Medulla oblongata (tissue), 1 donor: ENCODE measurements at regions not wholly inside any gene's neighbourhood (a gene's known extent, or its start where the extent isn't known, plus 50 kb on each side); places are given as distances from the start of the nearest gene placed in this dataset.
"Not testable (repeated sequence)": the region's sequence is repeated elsewhere in the genome, so short reads cannot be mapped to it uniquely, and the experiment has no call there.

Experiments used
- DNase-seq: peaks from one replicate; pipeline ENCODE4 v3.0.0-alpha.2; 2015; ENCODE audit errors: extremely low spot score

DNA sequence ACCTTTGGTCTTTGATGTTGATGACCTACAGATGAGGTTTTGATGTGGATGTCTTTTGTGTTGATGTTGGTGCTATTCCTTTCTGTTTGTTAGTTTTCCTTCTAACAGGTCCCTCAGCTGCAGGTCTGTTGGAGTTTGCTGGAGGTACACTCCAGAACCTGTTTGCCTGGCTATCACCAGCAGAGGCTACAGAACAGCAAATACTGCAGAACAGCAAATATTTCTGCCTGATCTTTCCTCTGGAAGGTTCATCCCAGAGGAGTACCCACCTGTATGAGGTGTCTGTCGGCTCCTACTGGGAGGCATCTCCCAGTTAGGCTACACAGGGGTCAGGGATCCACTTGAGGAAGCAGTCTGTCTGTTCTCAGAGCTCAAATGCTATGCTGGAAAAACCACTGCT is 694.5 kb upstream of the CDH6 start:
- DNase-seq, result no peak

DNA sequence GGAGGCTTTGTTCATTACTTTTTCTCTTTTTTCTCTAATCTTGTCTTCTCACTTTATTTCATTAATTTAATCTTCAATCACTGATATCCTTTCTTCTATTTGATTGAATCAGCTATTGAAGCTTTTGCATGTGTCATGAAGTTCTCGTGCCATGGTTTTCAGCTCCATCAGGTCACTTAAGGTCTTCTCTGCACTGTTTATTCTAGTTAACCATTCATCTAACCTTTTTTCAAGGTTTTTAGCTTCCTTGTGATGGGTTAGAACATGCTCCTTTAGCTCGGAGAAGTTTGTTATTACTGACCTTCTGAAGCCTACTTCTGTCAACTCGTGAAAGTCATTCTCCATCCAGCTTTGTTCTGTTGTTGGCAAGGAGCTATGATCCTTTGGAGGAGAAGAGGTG is 695.0 kb upstream of the CDH6 start:
- DNase-seq, result not testable (repeated sequence)

DNA sequence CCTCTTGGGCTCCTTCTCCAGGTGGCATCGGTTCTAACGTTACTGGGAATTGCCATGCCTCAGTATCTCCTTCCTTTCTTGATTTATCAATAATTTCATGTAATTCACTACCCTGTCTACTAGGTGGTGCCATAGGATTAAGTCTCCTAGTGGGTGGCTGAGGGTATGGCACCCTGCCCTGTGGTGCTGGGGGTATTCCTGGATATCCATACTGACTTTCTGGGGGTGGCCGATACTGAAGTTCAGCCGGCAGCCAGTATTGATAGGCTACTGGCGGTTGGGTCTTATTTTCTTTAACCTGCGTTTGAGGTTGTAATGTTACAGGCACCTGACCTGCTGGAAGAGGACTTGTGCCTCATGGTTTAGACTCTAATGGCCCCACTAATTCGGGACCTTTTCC is 699.4 kb upstream of the CDH6 start:
- DNase-seq, result not testable (repeated sequence)

DNA sequence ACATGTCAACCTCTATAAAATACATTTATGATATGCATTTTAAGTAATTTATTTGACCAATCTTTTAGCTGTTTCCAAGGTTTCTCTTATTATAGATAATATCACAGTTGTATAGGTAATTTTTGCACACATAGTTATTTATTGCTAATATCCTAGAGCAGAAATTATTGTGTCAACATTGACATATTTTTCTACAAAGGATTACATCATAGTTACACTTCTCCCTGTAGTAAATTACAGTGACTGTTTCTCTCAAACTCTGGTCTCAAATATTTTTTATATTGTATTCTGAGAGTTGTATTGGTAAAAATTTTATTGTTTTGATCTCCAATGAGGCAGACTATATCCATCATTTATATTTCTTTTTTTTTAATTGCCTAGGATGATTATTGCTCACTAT is 714.4 kb upstream of the CDH6 start:
- no peak for DNase-seq

DNA sequence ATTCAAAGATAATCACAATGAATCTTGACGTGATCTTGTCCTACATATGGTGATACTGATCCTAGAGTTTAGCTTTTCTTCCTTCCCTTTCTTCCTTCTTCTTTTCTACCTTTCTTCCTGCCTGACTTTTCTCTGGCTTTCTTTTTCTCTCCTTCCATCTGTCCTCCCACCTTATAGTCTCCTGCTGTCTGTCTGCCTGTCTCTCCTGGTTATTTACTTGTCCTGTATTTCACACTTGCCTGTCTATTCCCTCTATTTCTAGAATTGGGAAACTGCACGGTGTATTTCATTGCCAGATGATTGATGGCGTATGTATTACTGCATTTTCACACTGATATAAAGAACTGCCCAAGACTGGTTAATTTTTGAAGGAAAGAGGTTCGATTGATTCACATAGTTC is 718.1 kb upstream of the CDH6 start:
- DNase-seq, result no peak

DNA sequence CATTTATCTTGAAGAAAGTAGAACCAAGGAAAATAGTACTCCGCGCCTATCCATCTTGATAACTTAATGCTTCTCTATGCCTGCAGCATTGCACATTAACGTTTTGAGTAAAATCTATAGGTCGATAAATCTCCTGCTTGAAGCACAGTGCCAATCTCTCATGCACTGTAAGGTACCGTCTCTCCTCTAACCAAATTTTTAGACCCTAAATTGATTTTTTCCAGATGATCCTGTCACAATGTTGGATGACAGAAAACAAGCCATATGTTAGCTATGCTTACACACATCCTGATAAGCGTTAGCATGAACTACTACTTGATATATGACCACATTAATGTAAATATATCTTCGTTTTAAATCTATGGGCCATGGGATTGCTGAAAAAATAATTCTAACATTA is 723.8 kb upstream of the CDH6 start:
- no peak for DNase-seq

DNA sequence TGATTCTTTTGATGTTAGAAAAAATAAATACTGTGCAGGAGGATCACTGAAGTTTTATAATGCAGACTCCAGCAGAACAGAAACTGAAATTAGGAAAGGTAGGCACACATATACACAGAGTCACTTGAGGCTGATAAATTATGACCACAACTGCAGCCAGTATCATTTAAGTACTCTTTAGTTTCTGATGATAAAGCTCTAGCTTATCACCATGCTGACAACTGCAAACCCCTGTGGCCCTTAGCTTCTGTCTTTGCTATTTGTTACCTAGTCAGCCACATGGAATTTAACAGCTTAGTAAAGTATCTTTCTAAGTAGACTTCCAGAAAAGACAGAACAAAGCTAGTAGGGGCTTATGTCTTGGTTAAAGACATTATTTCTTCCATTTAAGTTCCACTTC is 734.8 kb upstream of the CDH6 start:
- no peak for DNase-seq

DNA sequence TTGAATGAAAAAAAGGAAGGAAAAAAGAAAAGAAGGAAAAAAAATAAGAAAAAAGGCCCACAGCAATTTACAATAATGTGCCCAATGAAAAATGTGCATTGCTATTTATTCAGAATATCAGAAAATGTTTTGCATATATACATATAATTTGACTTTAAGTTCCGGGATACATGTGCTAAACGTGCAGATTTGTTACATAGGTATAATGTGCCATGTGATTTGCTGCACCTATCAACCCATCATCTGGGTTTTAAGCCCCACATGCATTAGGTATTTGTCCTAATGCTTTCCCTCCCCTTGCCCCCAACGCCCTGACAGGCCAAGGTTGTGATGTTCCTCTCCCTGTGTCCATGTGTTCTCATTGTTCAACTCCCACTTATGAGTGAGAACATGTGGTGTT is 738.0 kb upstream of the CDH6 start:
- DNase-seq, result not testable (repeated sequence)

DNA sequence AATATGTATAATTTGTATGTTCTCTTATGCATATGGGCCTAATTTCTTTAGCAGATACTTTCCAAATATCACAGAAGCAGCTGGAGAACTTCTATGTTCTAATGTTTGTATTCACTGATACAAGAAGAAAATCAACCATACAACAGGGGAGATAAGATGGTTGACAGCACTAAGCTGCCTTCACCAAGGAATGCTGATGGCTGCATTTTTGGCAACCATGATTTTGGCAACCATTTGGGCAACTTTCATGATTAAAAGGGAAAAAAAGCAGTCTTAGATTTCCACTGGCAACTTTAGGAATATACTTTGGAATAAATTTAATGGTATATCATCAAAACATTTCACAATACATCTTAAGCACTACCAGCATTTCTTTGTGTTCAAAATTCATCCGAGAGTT is 740.3 kb upstream of the CDH6 start:
- no peak for DNase-seq

DNA sequence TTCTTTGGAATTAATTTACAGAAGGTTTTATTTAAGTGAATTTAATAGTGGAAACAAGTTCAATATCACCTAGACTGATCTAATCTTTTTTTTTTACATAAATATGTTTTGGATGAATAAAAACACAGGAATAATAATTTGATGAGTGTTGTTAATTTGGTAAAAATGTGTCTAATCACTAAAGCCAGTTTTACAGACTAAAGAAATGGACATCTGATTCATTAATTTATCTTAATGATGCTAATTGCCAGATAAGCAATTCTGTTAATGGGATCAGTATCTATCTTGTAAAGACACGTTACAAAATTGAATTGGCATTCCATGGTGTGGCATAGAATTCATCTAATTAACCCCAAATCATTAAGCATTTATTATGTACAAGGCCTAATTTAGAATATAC is 743.3 kb upstream of the CDH6 start:
- no peak for DNase-seq

DNA sequence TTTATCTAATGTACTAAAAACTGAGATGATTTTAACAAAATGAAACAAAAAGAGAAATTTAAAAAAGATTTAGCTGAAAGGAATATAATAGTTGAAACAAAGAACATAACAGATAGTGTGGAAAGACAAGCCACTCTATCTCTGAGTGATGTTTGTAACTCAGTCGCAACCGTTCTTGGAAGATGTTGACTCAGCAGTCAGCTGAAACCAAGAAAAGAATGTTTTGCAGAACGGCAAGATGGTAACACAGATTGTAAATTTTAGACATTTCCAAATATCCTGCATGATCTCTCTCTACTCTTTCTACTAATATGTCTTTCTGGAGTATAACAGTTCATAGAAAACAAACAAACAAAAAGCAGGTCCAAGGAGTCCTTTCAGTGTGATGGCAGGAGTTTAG is 746.1 kb upstream of the CDH6 start:
- DNase-seq, result no peak

DNA sequence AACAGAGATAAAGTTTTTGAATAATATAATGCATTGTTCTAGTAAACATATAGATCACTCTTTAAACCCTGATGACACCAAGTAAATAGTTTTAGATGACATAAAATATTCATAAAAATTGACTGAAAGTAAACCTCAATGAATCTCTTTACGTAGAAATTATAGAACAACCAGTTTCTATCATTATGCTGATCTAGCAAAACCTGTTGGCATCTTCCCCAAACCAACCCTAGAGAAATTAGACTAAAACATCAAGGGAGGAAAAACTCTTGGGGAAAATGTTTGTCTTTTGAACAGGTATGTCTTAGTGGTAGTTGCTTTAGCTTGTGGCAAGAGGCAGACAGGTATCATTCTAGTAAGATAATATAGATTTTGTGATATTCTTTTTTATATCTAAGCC is 747.0 kb upstream of the CDH6 start:
- no peak for DNase-seq

DNA sequence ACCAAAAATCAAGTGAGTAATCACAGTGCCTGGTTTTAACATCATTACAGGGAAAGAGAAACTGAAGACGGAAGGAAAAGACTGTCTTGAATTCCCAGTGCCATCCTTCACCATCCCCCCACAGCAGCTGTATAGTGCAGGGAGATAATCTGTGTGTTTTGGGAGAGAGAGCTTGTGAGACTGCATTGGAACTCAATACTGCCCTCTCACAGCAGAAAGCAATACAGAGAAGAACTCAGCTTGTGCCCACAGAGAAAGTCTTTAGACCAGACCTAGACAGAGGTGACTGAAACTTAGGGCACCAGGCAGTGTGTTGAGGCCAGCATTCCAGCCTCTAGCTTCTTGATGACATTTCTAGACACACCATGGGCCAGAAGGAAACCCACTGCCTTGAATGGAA is 754.7 kb upstream of the CDH6 start:
- DNase-seq, result no peak

DNA sequence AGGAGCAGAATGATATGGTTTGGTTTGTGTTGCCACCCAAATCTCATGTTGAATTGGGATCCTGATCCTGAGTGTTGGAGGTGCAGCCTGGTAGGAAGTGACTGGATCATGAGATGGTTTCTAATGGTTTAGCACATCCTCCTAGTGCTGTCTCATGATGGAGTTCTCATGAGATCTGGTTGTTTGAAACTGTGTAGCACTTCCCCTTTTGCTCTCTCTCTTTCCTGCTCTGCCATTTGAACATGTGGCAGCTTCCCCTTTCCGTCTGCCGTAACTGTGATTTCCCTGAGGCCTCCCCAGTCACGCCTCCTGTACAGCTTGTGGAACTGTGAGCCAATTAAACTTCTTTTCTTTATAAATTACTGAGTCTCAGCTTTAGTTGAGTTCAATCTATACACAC is 756.8 kb upstream of the CDH6 start:
- DNase-seq, result no peak

DNA sequence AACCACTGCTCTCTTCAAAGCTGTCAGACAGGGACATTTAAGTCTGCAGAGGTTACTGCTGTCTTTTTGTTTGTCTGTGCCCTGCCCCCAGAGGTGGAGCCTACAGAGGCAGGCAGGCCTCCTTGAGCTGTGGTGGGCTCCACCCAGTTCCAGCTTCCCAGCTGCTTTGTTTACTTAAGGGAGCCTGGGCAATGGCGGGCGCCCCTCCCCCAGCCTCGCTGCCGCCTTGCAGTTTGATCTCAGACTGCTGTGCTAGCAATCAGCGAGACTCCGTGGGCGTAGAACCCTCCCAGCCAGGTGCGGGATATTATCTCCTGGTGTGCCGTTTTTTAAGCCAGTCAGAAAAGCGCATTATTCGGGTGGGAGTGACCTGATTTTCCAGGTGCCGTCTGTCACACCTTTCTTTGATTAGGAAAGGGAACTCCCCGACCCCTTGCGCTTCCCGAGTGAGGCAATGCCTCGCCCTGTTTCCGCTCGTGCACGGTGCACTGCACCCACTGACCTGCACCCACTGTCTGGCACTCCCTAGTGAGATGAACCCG is 764.5 kb upstream of the CDH6 start:
- DNase-seq, result not testable (repeated sequence)

DNA sequence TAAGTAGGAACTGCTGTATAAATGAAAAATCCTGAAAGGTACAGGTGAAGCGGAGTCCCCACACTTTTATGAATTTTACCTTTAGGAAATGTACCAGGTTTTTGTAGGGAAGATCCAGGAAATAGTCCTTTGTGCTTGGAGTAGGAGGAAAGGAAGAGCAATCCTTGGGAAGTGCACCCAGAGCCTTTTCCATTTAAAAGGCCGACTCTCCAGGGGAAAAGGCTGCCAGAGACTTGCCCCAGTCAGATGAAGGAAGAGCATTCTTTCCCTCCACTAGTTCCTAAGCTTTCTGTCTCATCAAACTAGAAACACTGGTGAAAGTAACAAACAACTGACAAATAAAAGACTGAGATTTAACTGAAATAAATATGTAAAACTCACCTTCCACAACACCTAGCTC is 779.4 kb upstream of the CDH6 start:
- DNase-seq, result no peak

DNA sequence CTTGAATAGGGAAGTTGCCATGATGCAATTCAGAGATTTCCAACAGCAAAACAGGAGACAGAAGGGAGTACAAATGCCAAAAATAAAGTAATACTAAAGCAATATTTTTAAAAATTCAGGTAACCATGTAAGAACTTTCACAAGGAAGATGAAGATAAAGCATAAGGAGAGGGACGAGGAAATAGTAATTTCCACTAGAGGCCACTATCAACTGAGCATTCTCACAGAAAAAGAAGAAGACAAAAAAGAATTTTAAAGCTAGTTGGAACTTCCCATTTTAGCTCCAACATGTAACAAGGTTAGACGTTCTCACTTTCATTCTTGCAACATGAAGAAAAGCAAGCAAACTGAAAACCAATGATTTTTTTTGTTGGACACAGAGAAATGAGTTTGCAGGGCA is 779.9 kb upstream of the CDH6 start:
- peak; percentile 6 for DNase-seq

DNA sequence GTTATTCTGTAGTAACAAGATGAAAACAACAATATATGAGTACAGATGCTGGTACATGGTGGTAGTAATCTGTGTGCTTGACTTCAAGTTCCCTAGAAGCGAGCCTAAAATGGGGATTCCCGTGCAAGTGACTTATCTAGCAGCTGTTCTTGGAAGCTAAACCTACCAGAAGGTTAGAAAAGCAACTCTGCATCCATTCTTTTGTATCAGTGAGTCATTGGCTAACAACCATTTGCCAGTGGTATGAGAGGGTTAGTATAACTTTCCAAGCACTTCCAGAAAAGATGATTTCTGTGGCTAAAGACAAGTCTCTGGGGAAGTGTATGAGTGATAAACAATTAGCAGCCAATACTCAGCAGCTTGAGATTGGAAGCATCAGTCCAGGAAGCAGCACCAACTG is 787.7 kb upstream of the CDH6 start:
- no peak for DNase-seq

DNA sequence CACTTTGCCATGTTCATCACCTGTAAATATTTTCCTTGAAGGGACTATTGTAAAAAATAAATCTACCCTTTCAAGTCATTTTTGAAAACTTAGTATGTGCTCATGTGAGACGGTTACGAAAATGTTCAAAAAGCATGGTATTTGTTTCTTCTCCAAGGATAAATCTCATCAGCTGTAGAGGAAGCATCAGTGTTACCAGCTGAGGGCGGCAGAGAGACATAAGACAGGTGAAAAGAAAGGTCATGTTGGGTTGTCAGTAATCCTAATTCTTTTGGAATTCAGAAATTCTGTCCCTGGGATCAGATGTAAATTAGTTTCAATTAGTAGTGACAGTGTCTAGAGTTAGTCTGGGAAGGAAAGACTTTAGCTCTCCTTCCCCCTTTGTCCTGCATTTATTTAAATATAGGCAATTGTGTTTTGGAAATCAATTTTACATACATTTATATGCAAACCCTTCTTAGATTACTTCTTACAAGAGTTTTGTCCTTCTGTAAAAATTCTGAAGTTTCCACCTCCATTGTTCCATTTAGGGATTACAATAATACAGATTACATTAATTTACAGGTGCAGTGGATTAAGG is 791.9 kb upstream of the CDH6 start:
- peak; percentile 44 for DNase-seq

DNA sequence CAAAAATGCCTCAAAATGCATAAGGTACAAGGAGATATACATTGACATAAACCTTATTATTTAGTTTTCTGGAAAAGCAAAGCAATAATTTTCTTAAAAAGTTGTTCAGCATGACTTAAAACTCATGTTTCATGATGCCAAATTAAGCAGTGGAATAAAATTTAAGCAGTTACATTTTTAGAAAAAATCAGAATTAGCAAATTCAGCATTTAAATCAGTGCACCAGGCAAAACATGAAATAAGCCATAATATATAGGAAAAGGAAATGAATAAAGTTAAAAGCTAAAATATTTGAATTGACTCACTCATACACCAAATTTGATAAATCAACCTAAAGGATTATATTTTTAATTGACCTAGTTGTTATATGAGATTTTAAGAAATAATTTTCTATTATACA is 795.1 kb upstream of the CDH6 start:
- DNase-seq, result no peak

DNA sequence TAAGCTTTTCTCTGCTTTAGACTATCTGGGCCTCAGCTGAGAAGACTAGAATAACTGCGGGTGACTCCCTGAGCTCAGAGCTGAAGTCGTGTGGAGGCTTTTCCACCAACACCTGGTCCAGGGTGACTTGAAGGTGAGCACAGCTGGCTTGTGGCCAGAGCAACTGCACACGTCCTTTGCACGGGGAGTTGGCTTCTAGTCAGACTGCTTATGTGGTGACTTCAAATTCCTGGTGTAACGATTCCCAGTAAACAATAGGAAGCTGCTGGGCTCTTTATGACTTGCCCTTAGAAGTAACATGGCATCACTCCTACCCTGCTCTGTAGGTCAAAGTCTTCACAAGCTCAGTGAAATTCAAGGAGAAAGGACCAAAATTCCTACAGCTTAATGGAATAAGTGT is 800.6 kb upstream of the CDH6 start:
- no peak for DNase-seq

DNA sequence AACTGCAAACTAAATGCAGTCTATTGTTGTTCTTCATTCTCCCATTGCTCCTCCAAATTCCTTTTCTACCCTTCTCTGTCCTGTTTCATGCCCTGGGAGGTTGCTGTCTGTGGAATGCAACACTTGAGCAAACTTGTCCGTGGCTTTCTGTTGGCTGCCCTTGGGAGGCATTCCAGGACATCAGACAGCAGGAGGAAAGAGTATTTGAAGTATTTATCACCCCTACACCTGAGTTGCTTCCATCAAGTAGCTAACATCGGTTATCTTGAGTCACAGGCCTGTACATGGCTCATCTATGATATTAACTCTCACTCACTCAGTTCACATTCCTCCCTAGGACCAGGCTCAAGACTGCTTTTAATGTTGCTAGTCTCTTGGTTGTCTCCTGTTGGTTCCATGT is 803.4 kb upstream of the CDH6 start:
- no peak for DNase-seq

DNA sequence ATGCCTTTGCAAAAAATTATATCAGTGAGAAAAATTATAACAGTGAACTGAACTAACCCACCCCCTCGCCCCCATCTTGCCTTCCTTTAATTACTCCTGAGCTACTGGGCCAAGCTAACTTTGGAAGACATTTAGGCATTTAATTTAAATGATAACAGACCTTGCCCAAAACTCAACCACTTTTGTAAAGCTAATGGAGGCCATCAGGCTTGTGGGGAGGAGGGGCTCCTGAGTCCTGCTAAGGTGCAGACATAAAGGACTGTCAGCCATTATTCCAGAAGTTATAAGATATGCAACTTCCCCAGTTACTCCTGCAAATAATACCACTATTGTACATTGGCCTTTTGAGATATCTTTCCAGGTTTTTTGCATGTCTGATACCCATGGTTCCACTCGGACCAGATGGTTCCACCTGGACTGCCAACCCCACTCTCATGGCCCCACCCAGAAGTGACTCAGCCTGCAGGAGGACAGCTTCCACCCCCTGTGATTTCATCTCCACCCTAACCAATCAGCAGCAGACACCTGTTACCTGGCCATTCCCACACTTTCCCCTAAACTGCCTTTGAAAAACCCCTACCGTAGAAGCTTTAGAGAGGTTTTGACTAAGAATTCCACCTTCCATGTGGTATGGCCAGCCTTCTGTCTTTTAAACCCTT is 805.4 kb upstream of the CDH6 start:
- no peak for DNase-seq

DNA sequence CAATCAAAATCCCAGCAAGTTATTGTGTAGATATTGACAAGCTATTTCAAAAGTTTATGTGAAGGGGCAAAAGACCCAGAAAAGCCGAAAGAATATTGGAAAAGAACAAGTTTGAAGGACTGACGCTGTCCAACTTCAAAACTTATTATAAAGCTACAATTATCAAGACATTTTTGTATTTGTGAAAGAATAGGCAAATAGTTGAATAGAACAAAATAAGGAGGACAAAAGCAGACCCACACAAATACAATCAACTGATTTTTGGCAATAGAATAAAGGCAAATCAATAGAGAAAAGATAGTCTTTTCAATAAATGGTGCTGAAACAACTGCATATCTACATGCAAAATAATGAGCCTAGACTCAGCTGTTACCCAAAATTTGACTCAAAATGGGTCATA is 807.7 kb upstream of the CDH6 start:
- no peak for DNase-seq
